Loucy (cell line): ENCODE measurements at regions not wholly inside any gene's neighbourhood (a gene's known extent, or its start where the extent isn't known, plus 50 kb on each side); places are given as distances from the start of the nearest gene placed in this dataset.

Experiments
- H2AFZ ChIP-seq: fragments of 200-600 bp; sonication (generic); 2 replicates; pipeline ENCODE4 v1.6.0; 2016; ENCODE audit warnings: antibody characterized with exemption, mild to moderate bottlenecking, low read length, moderate library complexity
- H3F3A ChIP-seq: fragments of 200-600 bp; 2 replicates; pipeline ENCODE4 v1.6.0; 2016; ENCODE audit warnings: antibody characterized with exemption, low read depth, mild to moderate bottlenecking
- H3K27me3 ChIP-seq: fragments of 200-600 bp; sonication (generic); 2 replicates; pipeline ENCODE4 v1.6.1; 2014; ENCODE audit warnings: low read length, mild to moderate bottlenecking; ENCODE audit not compliant: insufficient read depth, poor library complexity, severe bottlenecking
- H3K36me3 ChIP-seq: fragments of 200-600 bp; sonication (generic); 2 replicates; pipeline ENCODE4 v1.6.1; 2016; ENCODE audit warnings: low read length; ENCODE audit not compliant: insufficient read depth
- H3K4me1 ChIP-seq: fragments of 200-600 bp; sonication (generic); 2 replicates; pipeline ENCODE4 v1.5.1; 2014; ENCODE audit warnings: low read length, mild to moderate bottlenecking; ENCODE audit not compliant: insufficient read depth, poor library complexity, severe bottlenecking
- H3K4me2 ChIP-seq: fragments of 200-600 bp; sonication (generic); 2 replicates; pipeline ENCODE4 v1.6.0; 2014; ENCODE audit warnings: antibody characterized with exemption, low read length, low read depth, mild to moderate bottlenecking; ENCODE audit not compliant: poor library complexity, severe bottlenecking
- H3K4me3 ChIP-seq: fragments of 200-600 bp; sonication (generic); 2 replicates; pipeline ENCODE4 v1.5.1; 2014; ENCODE audit warnings: low read length, mild to moderate bottlenecking, mixed read lengths; ENCODE audit not compliant: poor library complexity, severe bottlenecking
- H3K79me2 ChIP-seq: fragments of 200-600 bp; sonication (generic); 2 replicates; pipeline ENCODE4 v1.6.1; 2014; ENCODE audit warnings: low read length; ENCODE audit not compliant: insufficient read depth
- H3K9ac ChIP-seq: fragments of 200-600 bp; sonication (generic); 2 replicates; pipeline ENCODE4 v1.6.0; 2014; ENCODE audit warnings: mild to moderate bottlenecking, low read depth, low read length, moderate library complexity; ENCODE audit not compliant: poor library complexity, severe bottlenecking
- H3K9me2 ChIP-seq: fragments of 200-600 bp; sonication (generic); replicated peaks from 2 replicates; pipeline ENCODE4 v1.6.1; 2016; ENCODE audit warnings: low read depth, low read length, mixed read lengths
- H3K9me3 ChIP-seq: fragments of 200-600 bp; sonication (generic); 2 replicates; pipeline ENCODE4 v1.6.1; 2014; ENCODE audit warnings: mild to moderate bottlenecking, antibody characterized with exemption, low read length, low read depth; ENCODE audit not compliant: insufficient read depth
- H4K20me1 ChIP-seq: fragments of 200-600 bp; sonication (generic); 2 replicates; pipeline ENCODE4 v1.6.0; 2014; ENCODE audit warnings: antibody characterized with exemption, low read length, mild to moderate bottlenecking; ENCODE audit not compliant: insufficient read depth, poor library complexity, severe bottlenecking
- EZH2phosphoT487 ChIP-seq: fragments of 200-600 bp; IDR thresholded peaks from 2 replicates; pipeline ENCODE4 v1.6.1; 2018; ENCODE audit warnings: antibody characterized with exemption, mild to moderate bottlenecking, moderate library complexity, borderline replicate concordance
- TF ChIP-seq, protein P1 (sequence below): fragments of 200-600 bp; sonication (generic); conservative IDR thresholded peaks from 2 replicates; pipeline ENCODE4 v1.5.1; 2014; ENCODE audit warnings: mild to moderate bottlenecking, antibody characterized with exemption, low read length

DNA sequence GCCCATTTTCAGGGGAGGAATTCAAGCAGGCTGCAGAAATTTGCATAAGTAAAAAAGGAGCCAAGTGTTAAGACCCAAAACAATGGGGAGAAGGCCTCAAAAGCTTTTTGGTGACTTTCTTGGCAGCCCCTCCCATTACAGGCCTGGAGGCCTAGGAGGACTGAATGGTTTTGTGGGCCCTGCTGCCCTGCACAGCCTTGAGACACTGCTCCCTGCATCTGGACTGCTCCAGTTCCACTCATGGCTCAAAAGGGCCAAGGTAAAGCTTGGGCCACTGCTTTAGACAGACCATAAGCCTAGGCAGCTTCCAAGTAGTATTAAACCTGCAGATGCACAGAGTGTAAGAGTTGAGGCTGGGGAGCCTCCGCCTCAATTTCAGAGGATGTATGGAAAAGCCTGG lies 501.6 kb downstream of the MID1IP1 start:
- Histone ChIP-seq H3K4me3 (no peak overlapping the region), H2AFZ (no peak overlapping the region), H3K79me2 (no peaks in the 10 kb centered on the region), H3K27me3 (no peaks in the 10 kb centered on the region), H4K20me1 (no peaks in the 10 kb centered on the region), H3F3A (no peaks in the 10 kb centered on the region), H3K4me2 (no peak overlapping the region), H3K9me3 (peaks cover 6% of the 10 kb centered on the region; the same call in 1 of the 2 replicates), H3K9me2 (no peaks in the 10 kb centered on the region), H3K36me3 (no peaks in the 10 kb centered on the region), H3K9ac (no peak overlapping the region), H3K4me1 (peaks cover 11% of the 10 kb centered on the region)
- TF ChIP-seq, protein P1, sequence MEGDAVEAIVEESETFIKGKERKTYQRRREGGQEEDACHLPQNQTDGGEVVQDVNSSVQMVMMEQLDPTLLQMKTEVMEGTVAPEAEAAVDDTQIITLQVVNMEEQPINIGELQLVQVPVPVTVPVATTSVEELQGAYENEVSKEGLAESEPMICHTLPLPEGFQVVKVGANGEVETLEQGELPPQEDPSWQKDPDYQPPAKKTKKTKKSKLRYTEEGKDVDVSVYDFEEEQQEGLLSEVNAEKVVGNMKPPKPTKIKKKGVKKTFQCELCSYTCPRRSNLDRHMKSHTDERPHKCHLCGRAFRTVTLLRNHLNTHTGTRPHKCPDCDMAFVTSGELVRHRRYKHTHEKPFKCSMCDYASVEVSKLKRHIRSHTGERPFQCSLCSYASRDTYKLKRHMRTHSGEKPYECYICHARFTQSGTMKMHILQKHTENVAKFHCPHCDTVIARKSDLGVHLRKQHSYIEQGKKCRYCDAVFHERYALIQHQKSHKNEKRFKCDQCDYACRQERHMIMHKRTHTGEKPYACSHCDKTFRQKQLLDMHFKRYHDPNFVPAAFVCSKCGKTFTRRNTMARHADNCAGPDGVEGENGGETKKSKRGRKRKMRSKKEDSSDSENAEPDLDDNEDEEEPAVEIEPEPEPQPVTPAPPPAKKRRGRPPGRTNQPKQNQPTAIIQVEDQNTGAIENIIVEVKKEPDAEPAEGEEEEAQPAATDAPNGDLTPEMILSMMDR, result no peak
- no peak for TF ChIP-seq EZH2phosphoT487

DNA sequence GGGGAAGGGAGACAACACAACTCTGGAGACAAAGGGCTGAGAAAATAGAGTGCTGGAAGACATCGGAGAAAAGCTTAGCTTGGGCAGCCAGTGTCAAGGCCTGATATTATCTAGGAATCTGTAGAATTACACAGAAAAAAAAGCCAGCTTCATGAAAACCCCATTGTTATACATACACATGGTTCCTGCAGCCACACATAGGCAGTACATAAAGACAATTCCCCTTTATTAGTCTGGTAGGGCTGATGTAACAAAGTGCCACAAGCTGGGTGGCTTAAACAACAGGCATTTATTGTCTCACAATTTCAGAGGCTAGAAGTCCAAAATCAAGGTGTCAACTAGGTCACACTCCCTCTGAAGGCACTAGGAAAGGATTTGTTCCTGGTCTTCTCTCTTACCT lies 503.5 kb downstream of the MID1IP1 start:
- Histone ChIP-seq H3K9ac (no peak overlapping the region), H3K4me2 (no peak overlapping the region), H3K9me3 (peaks cover 6% of the 10 kb centered on the region; the same call in 1 of the 2 replicates), H3K79me2 (no peaks in the 10 kb centered on the region), H2AFZ (no peak overlapping the region), H3K9me2 (no peaks in the 10 kb centered on the region), H4K20me1 (no peaks in the 10 kb centered on the region), H3K27me3 (no peaks in the 10 kb centered on the region), H3K4me1 (peaks cover 28% of the 10 kb centered on the region), H3F3A (no peaks in the 10 kb centered on the region), H3K36me3 (no peaks in the 10 kb centered on the region), H3K4me3 (no peak overlapping the region)
- TF ChIP-seq EZH2phosphoT487, result no peak

DNA sequence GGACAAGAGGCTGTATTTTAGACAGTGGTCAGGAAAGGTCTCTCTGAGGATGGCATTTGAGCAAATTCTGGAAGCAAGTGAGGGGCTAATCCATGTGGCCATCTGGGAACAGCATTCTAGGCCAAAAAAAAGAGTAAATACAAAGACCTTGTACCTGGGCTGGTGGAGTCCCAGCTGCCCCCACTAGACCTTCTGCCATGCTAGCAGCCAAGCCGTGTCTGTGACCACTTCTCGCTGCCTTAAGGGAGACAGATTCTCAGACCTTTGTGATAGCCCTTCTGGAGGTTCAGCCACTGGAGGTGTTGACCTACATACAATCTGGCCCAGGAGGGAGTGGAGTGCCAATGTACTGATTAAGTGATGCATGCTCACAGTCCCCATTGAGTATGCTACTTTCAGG lies 506.2 kb downstream of the MID1IP1 start:
- H3K4me2 ChIP-seq, result no peak overlapping the region

DNA sequence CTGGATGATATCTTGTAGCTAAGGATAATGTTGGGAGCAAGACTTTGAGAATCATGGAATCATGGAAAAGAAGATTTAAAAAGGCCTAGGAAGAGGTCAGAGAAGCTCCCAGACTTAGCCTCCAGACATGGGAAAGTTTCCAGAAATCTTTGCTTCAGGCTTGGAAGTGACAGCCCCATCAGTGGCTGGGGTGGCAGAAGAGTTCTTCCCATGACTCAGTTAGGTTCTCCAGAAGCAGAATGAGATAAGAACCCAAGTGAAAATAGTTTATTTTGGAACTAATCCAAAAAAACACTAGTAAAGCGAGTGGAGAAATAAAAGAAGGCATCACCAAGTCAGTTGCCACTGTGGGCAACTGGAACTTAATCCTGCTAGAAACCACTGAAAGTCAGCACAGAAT lies 506.9 kb downstream of the MID1IP1 start:
- no peaks in the 10 kb centered on the region for H3F3A ChIP-seq
- H4K20me1 ChIP-seq, result no peaks in the 10 kb centered on the region
- no peaks in the 10 kb centered on the region for H3K9me2 ChIP-seq
- peaks cover 62% of the 10 kb centered on the region for H3K4me1 ChIP-seq
- no peak overlapping the region for H3K4me3 ChIP-seq
- H3K9me3 ChIP-seq, result peaks cover 2% of the 10 kb centered on the region; the same call in 1 of the 2 replicates
- H3K27me3 ChIP-seq, result no peaks in the 10 kb centered on the region
- H3K36me3 ChIP-seq, result no peaks in the 10 kb centered on the region
- no peak overlapping the region for H3K4me2 ChIP-seq
- H3K9ac ChIP-seq, result no peak overlapping the region
- H2AFZ ChIP-seq, result no peak overlapping the region
- TF ChIP-seq, protein P1, result no peak
- TF ChIP-seq EZH2phosphoT487, result no peak
- no peaks in the 10 kb centered on the region for H3K79me2 ChIP-seq

More for the DNA sequence above, 506.2 kb downstream of the MID1IP1 start:
- no peak overlapping the region for H3K9ac ChIP-seq
- H3K27me3 ChIP-seq, result no peaks in the 10 kb centered on the region
- H3F3A ChIP-seq, result no peaks in the 10 kb centered on the region
- H3K4me1 ChIP-seq, result peaks cover 56% of the 10 kb centered on the region
- H4K20me1 ChIP-seq, result no peaks in the 10 kb centered on the region
- peaks cover 6% of the 10 kb centered on the region; the same call in 1 of the 2 replicates for H3K9me3 ChIP-seq
- no peak overlapping the region for H2AFZ ChIP-seq
- H3K79me2 ChIP-seq, result no peaks in the 10 kb centered on the region
- no peak for TF ChIP-seq EZH2phosphoT487
- TF ChIP-seq, protein P1, result no peak
- no peak overlapping the region for H3K4me3 ChIP-seq
- no peaks in the 10 kb centered on the region for H3K36me3 ChIP-seq
- no peaks in the 10 kb centered on the region for H3K9me2 ChIP-seq
